PC-3 (cell line): ENCODE measurements at regions not wholly inside any gene's neighbourhood (a gene's known extent, or its start where the extent isn't known, plus 50 kb on each side); places are given as distances from the start of the nearest gene placed in this dataset.

Source experiments
- ATAC-seq: fragments of 200-7000 bp; cut with Tn5 transposase; 2 replicates; pipeline ENCODE4 v1.9.1; 2020; ENCODE audit warnings: mild to moderate bottlenecking, moderate library complexity
- BruUV-seq: library from RNA; stranded (reverse); fragments of 400-500 nt; replicated peaks from 2 replicates; lab custom pipeline; 2021; lab: Mats Ljungman, UMichigan
- CTCF ChIA-PET: fragments of 300-600 bp; sonication (Branson Sonifier 250); formaldehyde crosslinking; loops from one replicate; lab custom pipeline; 2022; ENCODE audit warnings: antibody characterized with exemption; lab: Charles Lee
- POLR2A ChIA-PET: fragments of 300-600 bp; sonication (Branson Sonifier 250); formaldehyde crosslinking; loops from one replicate; lab custom pipeline; 2022; ENCODE audit warnings: antibody characterized with exemption; ENCODE audit not compliant: unreplicated experiment; lab: Charles Lee
- DNase-seq: peaks from one replicate; pipeline ENCODE4 v3.0.0-alpha.2; 2015
- H2AFZ ChIP-seq: fragments of 300-600 bp; sonication (generic); 2 replicates; pipeline ENCODE4 v1.6.0; 2016; ENCODE audit warnings: antibody characterized with exemption, low read length
- H3F3A ChIP-seq: fragments of 300-600 bp; sonication (generic); one replicate; pipeline ENCODE4 v1.6.0; 2017; ENCODE audit warnings: antibody characterized with exemption, low read length, control low read depth, mild to moderate bottlenecking; ENCODE audit not compliant: unreplicated experiment
- H3K27ac ChIP-seq: fragments of 300-600 bp; sonication (generic); 2 replicates; pipeline ENCODE4 v1.5.1; 2016; ENCODE audit warnings: mild to moderate bottlenecking, low read length
- H3K27me3 ChIP-seq: fragments of 300-600 bp; sonication (generic); 2 replicates; pipeline ENCODE4 v1.6.1; 2016; ENCODE audit warnings: low read length, mixed read lengths
- H3K36me3 ChIP-seq: fragments of 300-600 bp; sonication (generic); 2 replicates; pipeline ENCODE4 v1.6.1; 2016; ENCODE audit warnings: low read depth, mixed run types, low read length, mixed read lengths
- H3K4me1 ChIP-seq: fragments of 300-600 bp; sonication (generic); 2 replicates; pipeline ENCODE4 v1.5.1; 2016; ENCODE audit warnings: low read length; ENCODE audit not compliant: insufficient read depth
- H3K4me2 ChIP-seq: fragments of 300-600 bp; sonication (generic); 2 replicates; pipeline ENCODE4 v1.6.0; 2016; ENCODE audit warnings: low read length
- H3K4me3 ChIP-seq: fragments of 300-600 bp; sonication (generic); 2 replicates; pipeline ENCODE4 v1.5.1; 2016; ENCODE audit warnings: mild to moderate bottlenecking, low read length, mixed read lengths
- H3K79me2 ChIP-seq: fragments of 300-600 bp; sonication (generic); 2 replicates; pipeline ENCODE4 v1.6.1; 2017; ENCODE audit warnings: low read length, mixed read lengths
- H3K9ac ChIP-seq: fragments of 300-600 bp; sonication (generic); 2 replicates; pipeline ENCODE4 v1.6.0; 2016; ENCODE audit warnings: mild to moderate bottlenecking, low read length
- H3K9me2 ChIP-seq: fragments of 300-600 bp; sonication (generic); replicated peaks from 2 replicates; pipeline ENCODE4 v1.6.1; 2016; ENCODE audit warnings: mixed run types, low read length, mixed read lengths
- H3K9me3 ChIP-seq: fragments of 300-600 bp; sonication (generic); 2 replicates; pipeline ENCODE4 v1.6.1; 2016; ENCODE audit warnings: low read length, mixed read lengths
- H4K20me1 ChIP-seq: fragments of 300-600 bp; sonication (generic); 2 replicates; pipeline ENCODE4 v1.6.1; 2016; ENCODE audit warnings: low read length, mixed read lengths
- EZH2 ChIP-seq: fragments of 300-600 bp; sonication (generic); IDR thresholded peaks from one replicate; pipeline ENCODE4 v1.6.1; 2017; ENCODE audit warnings: antibody characterized with exemption, mild to moderate bottlenecking, low read length; ENCODE audit not compliant: unreplicated experiment
- EZH2phosphoT487 ChIP-seq: fragments of 300-600 bp; sonication (generic); IDR thresholded peaks from 2 replicates; pipeline ENCODE4 v1.6.1; 2018; ENCODE audit warnings: mild to moderate bottlenecking, antibody characterized with exemption, low read length, borderline replicate concordance
- intact Hi-C: fragments of 100-400 bp; cut with micrococcal nuclease; formaldehyde crosslinking; loops from 2 replicates; pipeline ENCODE4 v1.9.0; 2023
- TF ChIP-seq, protein P1 (sequence below): fragments of 300-600 bp; sonication (generic); conservative IDR thresholded peaks from 2 replicates; pipeline ENCODE4 v1.5.1; 2017; ENCODE audit warnings: antibody characterized with exemption, low read depth, mild to moderate bottlenecking, low read length

DNA sequence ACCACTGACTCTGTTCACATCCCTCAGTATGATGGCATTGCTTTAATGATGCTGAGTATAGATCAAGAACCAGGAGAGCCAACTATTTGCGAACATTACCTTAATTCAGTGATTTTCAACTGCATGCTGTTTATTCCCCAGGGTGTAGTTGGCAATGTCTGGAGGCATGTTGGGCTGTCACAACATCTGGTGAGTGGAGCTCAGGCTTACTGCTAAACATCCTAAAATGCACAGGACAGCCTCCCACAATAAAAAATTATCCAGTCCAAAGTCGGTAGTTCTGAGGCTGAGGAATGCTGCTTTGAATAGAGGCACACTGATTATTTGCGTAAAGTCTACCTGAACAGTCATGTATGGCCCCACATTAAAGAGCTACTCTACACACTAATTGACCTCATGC lies 94.8 kb upstream of the OPRM1 start:
- no peak overlapping the region for H3K9ac ChIP-seq
- intact Hi-C loops: no loop called here
- H3K4me1 ChIP-seq: no peaks in the 10 kb centered on the region
- H3K79me2 ChIP-seq: no peaks in the 10 kb centered on the region
- ATAC-seq: no peak
- no peaks in the 10 kb centered on the region for H3F3A ChIP-seq
- no peak overlapping the region for H3K4me3 ChIP-seq
- H3K9me3 ChIP-seq: no peaks in the 10 kb centered on the region
- no peaks in the 10 kb centered on the region for H3K9me2 ChIP-seq
- no peak overlapping the region for H3K4me2 ChIP-seq
- H3K27me3 ChIP-seq: peaks cover 22% of the 10 kb centered on the region
- ChIA-PET CTCF (no interaction called here), POLR2A (no interaction called here)
- H2AFZ ChIP-seq: no peak overlapping the region
- no peak for DNase-seq
- TF ChIP-seq, protein P1, sequence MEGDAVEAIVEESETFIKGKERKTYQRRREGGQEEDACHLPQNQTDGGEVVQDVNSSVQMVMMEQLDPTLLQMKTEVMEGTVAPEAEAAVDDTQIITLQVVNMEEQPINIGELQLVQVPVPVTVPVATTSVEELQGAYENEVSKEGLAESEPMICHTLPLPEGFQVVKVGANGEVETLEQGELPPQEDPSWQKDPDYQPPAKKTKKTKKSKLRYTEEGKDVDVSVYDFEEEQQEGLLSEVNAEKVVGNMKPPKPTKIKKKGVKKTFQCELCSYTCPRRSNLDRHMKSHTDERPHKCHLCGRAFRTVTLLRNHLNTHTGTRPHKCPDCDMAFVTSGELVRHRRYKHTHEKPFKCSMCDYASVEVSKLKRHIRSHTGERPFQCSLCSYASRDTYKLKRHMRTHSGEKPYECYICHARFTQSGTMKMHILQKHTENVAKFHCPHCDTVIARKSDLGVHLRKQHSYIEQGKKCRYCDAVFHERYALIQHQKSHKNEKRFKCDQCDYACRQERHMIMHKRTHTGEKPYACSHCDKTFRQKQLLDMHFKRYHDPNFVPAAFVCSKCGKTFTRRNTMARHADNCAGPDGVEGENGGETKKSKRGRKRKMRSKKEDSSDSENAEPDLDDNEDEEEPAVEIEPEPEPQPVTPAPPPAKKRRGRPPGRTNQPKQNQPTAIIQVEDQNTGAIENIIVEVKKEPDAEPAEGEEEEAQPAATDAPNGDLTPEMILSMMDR: no peak
- no peak for TF ChIP-seq EZH2
- no peak for TF ChIP-seq EZH2phosphoT487
- BruUV-seq: no TSS peak
- H3K27ac ChIP-seq: no peak overlapping the region
- H4K20me1 ChIP-seq: no peaks in the 10 kb centered on the region
- H3K36me3 ChIP-seq: no peaks in the 10 kb centered on the region

DNA sequence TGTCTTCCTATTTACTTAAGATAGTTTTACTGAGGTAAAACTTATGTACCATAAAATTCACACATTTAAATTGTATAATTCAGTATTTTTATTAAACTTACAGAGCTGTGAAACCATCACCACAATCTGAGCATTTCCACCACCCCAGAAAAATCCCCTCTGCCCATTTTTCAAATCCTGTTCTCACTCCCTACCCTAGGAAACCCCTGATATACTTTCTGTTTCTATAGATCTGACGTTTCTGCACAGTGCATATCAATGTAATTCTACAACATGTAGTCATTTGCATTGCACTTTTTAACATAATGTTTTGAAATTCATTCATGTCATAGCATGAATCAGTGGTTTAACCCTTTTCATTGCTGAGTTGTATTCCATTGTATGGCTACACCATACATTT lies 96.7 kb upstream of the OPRM1 start:
- H4K20me1 ChIP-seq: no peaks in the 10 kb centered on the region
- H3K9me2 ChIP-seq: no peaks in the 10 kb centered on the region
- H3K27me3 ChIP-seq: peaks cover 35% of the 10 kb centered on the region
- ATAC-seq (no peak), DNase-seq (no peak)
- no peaks in the 10 kb centered on the region for H3K36me3 ChIP-seq
- no peak overlapping the region for H3K4me3 ChIP-seq
- ChIA-PET CTCF (no interaction called here), POLR2A (no interaction called here)
- no peaks in the 10 kb centered on the region for H3K9me3 ChIP-seq
- H3K9ac ChIP-seq: no peak overlapping the region
- H3K4me1 ChIP-seq: no peaks in the 10 kb centered on the region
- intact Hi-C loops: no loop called here
- no peaks in the 10 kb centered on the region for H3F3A ChIP-seq
- TF ChIP-seq EZH2phosphoT487 (no peak), EZH2 (no peak)
- TF ChIP-seq, protein P1: no peak
- no peak overlapping the region for H2AFZ ChIP-seq
- no peaks in the 10 kb centered on the region for H3K79me2 ChIP-seq
- BruUV-seq: no TSS peak
- no peak overlapping the region for H3K4me2 ChIP-seq
- no peak overlapping the region for H3K27ac ChIP-seq

DNA sequence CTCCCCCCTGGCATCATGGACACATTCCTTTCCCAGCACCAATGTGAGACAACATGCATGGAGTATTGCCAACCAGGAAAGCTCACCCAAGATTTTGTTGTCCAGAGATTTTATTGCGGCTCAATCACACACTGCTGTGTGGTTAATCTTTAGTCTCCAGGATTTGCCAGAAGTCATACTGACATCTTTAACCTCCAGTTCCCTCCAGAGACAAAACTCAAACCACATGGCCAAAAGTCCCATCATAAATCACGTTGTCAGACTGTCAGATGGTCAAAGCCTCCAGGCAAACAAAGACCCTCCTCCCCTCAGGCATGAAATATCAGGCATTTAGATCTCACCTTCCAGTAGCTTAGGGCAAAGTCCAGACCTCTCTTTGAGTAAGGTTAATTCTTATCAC lies 97.3 kb upstream of the OPRM1 start:
- ChIA-PET CTCF (no interaction called here), POLR2A (no interaction called here)
- Histone ChIP-seq H2AFZ (no peak overlapping the region), H3K36me3 (no peaks in the 10 kb centered on the region), H3K4me2 (no peak overlapping the region), H3K27me3 (peaks cover 35% of the 10 kb centered on the region), H3K9ac (no peak overlapping the region), H3F3A (no peaks in the 10 kb centered on the region), H3K4me3 (no peak overlapping the region), H3K27ac (no peak overlapping the region), H4K20me1 (no peaks in the 10 kb centered on the region), H3K9me2 (no peaks in the 10 kb centered on the region), H3K79me2 (no peaks in the 10 kb centered on the region), H3K4me1 (no peaks in the 10 kb centered on the region), H3K9me3 (no peaks in the 10 kb centered on the region)
- intact Hi-C loops: no loop called here
- no peak for DNase-seq
- no peak for ATAC-seq
- BruUV-seq: no TSS peak
- TF ChIP-seq EZH2: no peak
- TF ChIP-seq, protein P1: no peak
- no peak for TF ChIP-seq EZH2phosphoT487
